GM12864 (cell line): ENCODE measurements at regions not wholly inside any gene's neighbourhood (a gene's known extent, or its start where the extent isn't known, plus 50 kb on each side); places are given as distances from the start of the nearest gene placed in this dataset.

Source experiments
- DNase-seq: peaks from one replicate; pipeline ENCODE4 v3.0.0-alpha.2; 2011; ENCODE audit warnings: low read depth
- H3K4me3 ChIP-seq: 2 replicates; pipeline ENCODE4 v1.5.1; 2011; ENCODE audit warnings: mild to moderate bottlenecking, low read depth, low read length, control low read depth
- CTCF ChIP-seq: IDR thresholded peaks from 2 replicates; pipeline ENCODE4 v1.5.1; 2011; ENCODE audit warnings: low read depth, mild to moderate bottlenecking, moderate library complexity, low read length, control low read depth, inconsistent platforms; ENCODE audit errors: missing control alignments

DNA sequence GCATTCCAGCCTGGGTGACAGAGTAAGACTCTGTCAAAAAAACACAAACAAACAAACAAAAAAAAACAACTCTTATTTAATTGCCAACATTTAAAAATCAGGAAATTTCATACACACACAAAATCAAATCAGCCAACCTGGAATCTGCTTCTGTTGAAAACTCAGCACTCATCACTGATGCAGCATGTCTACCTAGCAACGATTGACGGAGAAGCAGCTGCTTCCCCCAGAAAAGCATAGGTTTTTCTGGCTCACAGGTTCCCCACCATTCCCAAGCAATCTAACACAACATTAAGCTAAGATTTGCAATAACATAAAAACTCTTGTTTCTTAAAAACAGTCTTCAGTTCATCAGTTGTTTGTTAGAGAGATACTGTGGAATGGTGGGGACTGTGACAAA, 143.6 kb downstream of the DHX15 start:
- TF ChIP-seq CTCF: no peak
- H3K4me3 ChIP-seq: no peak overlapping the region
- no peak for DNase-seq

- no peak for TF ChIP-seq CTCF
- DNase-seq: no peak
- H3K4me3 ChIP-seq: no peak overlapping the region
Observed at GRCh38 chr4:24434241-24434640, 150.1 kb downstream of the DHX15 start.

- H3K4me3 ChIP-seq: no peak overlapping the region
- no peak for TF ChIP-seq CTCF
- no peak for DNase-seq
Observed at GRCh38 chr4:24433515-24434214, 150.7 kb downstream of the DHX15 start.

- H3K4me3 ChIP-seq: no peak overlapping the region
- no peak for DNase-seq
- no peak for TF ChIP-seq CTCF
Observed at GRCh38 chr4:24428850-24429249, 155.5 kb downstream of the DHX15 start.

GRCh38 chr4:24426557-24426956, 157.8 kb downstream of the DHX15 start:
- no peak overlapping the region for H3K4me3 ChIP-seq
- no peak for DNase-seq
- TF ChIP-seq CTCF: no peak

- TF ChIP-seq CTCF: no peak
- no peak overlapping the region for H3K4me3 ChIP-seq
- DNase-seq: no peak
Observed at GRCh38 chr4:24425863-24426262, 158.5 kb downstream of the DHX15 start.

- DNase-seq: no peak
- no peak for TF ChIP-seq CTCF
- no peak overlapping the region for H3K4me3 ChIP-seq
Observed at GRCh38 chr4:24423670-24424069, 160.7 kb downstream of the DHX15 start.
